ENCODE measurements at regions not wholly inside any gene's neighbourhood (a gene's known extent, or its start where the extent isn't known, plus 50 kb on each side); places are given as distances from the start of the nearest gene placed in this dataset.
"Not testable (repeated sequence)": the region's sequence is repeated elsewhere in the genome, so short reads cannot be mapped to it uniquely, and the experiment has no call there.

- DNase-seq: no peak
Observed at GRCh38 chr20:12072954-12073264, 155.2 kb downstream of the BTBD3 start.

- no peak for DNase-seq
Observed at GRCh38 chr20:12074111-12074655, 156.5 kb downstream of the BTBD3 start.

- DNase-seq: no peak
Observed at GRCh38 chr20:12076200-12076599, 158.5 kb downstream of the BTBD3 start.

DNA sequence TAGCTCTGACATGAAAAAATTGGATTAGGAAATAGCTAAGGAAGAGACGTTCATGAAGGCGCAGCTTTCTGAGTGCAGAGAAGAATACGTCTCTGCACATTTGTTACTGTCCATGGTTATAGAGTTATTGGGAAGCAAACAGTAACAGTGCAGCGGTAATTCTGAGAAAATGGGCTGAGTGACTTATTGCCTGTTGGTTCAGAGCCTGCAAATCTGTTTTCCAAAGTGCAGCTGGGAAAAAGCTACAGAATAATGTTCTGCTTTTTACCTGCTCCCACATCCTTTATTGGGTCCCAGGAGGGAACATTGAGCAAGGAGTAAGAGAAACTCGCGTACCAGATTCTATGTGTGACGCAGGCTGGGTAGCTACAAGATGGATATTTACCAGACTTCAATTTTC is 160.2 kb downstream of the BTBD3 start:
- no peak for DNase-seq

DNA sequence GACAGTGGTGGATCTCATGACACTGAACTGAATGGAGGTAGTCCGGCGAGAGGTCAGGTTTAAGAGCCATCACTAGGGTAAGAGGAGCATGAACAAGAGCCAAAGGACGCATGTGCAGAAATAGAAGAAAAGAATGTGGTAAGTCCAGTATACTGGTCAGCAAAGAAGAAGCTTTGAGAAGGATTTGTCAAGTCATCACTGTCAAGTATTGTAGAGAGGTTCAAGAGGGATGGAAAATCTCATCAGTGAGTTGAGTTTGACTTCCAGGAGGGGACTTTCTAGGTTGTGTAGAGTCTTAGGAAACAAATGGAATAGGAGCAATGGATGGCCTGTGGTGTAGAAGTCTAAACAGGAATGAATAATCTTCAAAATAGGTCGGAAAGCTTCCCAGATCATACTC is 161.8 kb downstream of the BTBD3 start:
- no peak for DNase-seq

DNA sequence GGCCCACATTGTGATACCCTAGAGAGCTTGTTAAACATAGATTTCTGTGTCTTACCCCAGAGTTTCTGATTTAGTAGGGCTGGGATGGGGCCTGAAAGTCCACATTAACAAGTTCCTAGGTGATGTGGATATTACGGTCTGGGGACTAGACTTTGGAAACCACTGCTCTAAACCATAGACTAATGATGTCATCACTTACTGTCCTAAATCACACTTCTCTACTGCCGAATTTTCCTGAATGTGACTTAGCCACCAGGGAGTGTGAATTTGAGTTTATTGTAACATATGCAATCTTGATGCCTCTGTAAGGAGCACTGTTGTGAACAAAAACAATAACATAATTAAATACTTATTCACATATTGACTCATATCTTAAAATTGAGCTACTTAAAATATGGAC is 165.6 kb downstream of the BTBD3 start:
- DNase-seq: no peak

DNA sequence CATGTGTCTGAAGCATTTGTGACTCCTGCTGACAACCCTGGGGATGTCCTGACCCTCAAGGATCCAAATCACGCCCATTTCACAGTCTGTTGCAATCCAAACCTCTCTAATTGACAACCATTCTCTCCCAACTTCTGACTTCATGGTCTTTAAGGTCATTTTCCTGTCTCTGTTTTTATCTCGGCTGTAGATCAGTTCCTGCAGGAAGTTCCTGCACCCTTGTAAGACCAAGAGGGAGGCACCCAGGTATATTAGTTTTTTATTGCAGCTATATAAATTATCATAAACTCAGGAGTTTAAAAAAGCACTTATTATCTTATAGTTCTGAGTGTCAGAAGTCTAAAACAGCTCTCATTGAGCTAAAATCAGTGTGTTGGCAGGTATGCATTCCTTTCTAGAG is 166.8 kb downstream of the BTBD3 start:
- DNase-seq: no peak

GRCh38 chr20:12086359-12086758 is 168.7 kb downstream of the BTBD3 start:
- DNase-seq: no peak

DNA sequence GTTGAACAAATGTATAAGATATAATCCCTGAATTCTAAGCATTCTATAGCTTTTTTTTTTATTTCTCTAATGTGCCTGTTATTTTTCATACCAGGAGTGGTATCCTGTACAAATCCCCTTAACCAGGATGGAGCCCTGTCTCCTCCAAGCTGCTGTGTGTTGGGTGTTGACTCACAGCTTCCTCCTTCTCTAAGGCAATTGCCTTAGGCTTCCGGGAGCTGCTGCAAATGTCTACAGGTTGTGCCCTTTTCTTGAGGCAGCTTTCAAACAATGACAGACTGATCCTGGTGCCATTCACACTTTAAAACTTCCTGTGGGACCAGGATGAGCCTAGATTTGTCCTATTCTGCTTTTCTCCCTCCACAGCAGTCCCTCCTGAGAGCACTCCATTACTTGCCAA is 173.2 kb downstream of the BTBD3 start:
- no peak for DNase-seq

- no peak for DNase-seq
Observed at GRCh38 chr20:12093057-12093796, 175.5 kb downstream of the BTBD3 start.

GRCh38 chr20:12093797-12094190 is 176.1 kb downstream of the BTBD3 start:
- not testable (repeated sequence) for DNase-seq

DNA sequence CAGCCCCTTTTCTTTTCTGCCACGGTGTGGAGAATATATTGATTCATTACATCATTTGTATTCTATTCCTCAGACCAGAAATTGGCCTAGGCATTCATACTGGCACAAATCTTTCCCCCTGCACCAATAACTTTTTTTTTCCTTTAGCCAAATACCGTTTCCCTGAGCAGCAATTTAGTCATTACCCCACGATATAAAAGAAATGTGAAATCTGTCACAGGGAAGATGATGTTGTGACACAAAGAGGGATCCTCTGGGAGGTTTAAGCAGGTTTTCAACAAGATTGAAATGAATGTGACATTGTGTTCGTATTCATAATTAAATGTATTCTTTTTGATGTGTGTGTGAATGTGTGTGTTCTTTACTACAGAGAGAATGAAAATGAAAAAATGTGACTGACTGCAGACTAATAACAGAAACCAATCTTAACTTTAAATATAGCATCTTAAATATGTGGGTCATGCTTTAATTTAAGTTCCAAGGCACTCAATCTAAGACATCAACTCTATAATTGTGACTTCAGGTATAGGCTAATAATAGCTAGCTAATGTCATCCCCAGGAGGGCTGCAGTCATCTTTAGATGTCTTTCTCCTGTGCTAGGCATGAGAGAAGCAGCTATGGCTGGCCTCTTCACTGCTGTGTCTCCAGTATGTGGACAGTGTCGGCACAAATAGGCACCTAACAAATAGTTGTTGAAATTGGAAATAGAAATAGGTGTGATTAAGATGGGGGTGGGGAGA is 177.7 kb downstream of the BTBD3 start:
- no peak for DNase-seq

DNA sequence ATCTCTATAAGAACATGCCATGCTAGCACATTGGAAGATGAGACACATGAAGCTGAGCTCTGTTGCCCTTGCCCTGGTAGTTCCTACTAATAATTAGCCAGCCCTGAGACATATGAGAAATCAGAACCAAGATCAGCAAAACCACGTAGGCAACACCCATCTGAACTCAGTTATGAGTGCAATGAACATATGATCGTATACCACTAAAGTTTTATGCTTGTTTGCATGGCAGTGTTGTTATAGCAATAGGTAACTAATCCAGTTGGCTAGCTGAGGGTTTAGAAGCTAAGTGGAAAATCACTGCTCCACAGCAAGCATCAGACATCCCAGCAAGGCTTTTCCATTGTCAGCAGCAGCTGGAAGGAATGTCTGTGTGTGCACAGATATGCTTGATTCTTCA is 180.7 kb downstream of the BTBD3 start:
- DNase-seq: no peak

- DNase-seq: no peak
Observed at GRCh38 chr20:12108846-12109245, 191.2 kb downstream of the BTBD3 start.

- DNase-seq: no peak
Observed at GRCh38 chr20:12110274-12110673, 192.6 kb downstream of the BTBD3 start.

- no peak for DNase-seq
Observed at GRCh38 chr20:12110711-12111110, 193.0 kb downstream of the BTBD3 start.

DNA sequence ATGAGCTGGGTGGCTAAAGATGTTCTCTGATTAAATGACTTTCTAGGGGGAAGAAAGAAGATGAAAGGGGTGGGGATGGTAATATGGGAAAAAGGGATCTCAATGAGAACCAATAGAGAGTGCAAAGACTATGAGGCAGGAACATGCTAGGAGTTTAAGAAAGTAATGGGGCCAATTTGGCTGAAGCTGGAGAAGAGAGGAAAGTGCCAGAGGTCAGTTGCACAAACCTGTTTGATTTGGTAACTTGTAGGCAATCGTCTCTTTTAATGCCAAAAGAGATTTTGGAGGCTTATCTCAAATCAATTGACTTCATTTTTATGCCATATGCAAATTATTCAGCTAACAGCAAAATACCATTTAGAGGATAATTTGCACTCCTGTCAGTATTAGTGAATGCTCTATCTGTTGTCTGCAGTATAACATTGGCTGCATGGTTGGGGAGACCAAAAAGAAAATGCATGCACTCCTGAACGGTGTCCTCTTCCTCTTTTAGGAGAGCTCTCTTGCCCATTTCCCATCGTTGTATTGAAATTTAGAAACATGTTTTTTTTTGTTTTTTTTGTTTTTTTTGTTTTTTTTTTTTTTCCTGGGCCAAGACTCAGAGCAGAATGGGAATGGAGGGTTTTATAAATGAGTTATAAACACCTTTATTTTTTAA is 193.9 kb downstream of the BTBD3 start:
- DNase-seq: no peak

- DNase-seq: no peak
Observed at GRCh38 chr20:12112089-12112474, 194.4 kb downstream of the BTBD3 start.

DNA sequence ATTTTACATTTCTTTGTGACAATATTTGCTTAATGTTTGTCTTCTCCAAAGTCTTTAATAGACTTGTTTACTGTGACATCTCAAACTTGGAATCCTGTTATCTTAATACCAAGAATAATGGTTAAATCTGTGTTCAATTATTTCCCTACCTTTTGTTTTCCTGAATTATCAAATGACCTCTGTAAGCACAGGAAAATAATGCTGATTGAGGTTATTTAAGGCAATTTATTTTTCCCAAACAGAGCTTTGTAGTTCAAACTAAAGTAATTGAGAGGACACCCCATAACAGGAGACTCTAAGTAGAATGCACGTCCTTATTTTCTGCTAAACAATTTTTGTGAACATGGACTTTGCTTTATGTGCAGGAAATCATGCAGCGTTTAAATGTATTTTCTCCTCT is 195.0 kb downstream of the BTBD3 start:
- DNase-seq: no peak

- no peak for DNase-seq
Observed at GRCh38 chr20:12113075-12113467, 195.4 kb downstream of the BTBD3 start.

GRCh38 chr20:12113468-12114371 is 196.0 kb downstream of the BTBD3 start:
- no peak for DNase-seq

DNA sequence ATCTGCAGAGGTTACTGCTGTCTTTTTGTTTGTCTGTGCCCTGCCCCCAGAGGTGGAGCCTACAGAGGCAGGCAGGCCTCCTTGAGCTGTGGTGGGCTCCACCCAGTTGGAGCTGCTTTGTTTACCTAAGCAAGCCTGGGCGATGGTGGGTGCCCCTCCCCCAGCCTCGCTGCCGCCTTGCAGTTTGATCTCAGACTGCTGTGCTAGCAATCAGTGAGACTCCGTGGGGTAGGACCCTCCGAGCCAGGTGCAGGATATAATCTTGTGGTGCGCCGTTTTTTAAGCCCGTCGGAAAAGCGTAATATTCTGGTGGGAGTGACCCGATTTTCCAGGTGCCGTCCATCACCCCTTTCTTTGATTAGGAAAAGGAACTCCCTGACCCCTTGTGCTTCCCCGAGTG is 211.4 kb downstream of the BTBD3 start:
- not testable (repeated sequence) for DNase-seq

- not testable (repeated sequence) for DNase-seq
Observed at GRCh38 chr20:12129532-12129931, 211.8 kb downstream of the BTBD3 start.

Measured in stimulated activated CD4-positive, alpha-beta T cell treated with anti-CD3 and anti-CD28 coated beads, Interleukin-4, amount 100 ng/mL, for 1 hour (primary cell).